Keratinocyte (primary cell): ENCODE measurements at regions not wholly inside any gene's neighbourhood (a gene's known extent, or its start where the extent isn't known, plus 50 kb on each side); places are given as distances from the start of the nearest gene placed in this dataset.

Experiments
- CTCF ChIP-seq, 3 experiments: IDR thresholded peaks in 1 of 3; conservative IDR thresholded peaks in 1 of 3; optimal IDR thresholded peaks in 1 of 3; 2 replicates in 2 of 3; 3 replicates in 1 of 3; pipeline versions ENCODE3 to v1.5.1; 2011; ENCODE audit warnings: low read length in 3 of 3, mild to moderate bottlenecking in 3 of 3, moderate library complexity in 2 of 3, control low read depth in 1 of 3, inconsistent platforms in 1 of 3; ENCODE audit not compliant: insufficient read depth in 2 of 3; ENCODE audit errors: extremely low read depth in 1 of 3
- EZH2 ChIP-seq: IDR thresholded peaks from one replicate; pipeline ENCODE4 v1.6.1; 2012; ENCODE audit warnings: inconsistent platforms, mild to moderate bottlenecking, low read length, moderate library complexity

GRCh38 chr4:54904953-54905352 lies 220.4 kb downstream of the KDR start:
- TF ChIP-seq CTCF (optimal IDR thresholded peaks at IDR 0.05 in 1 of 3, IDR thresholded peaks at IDR 0.05 in 1 of 3, conservative IDR thresholded peaks at IDR 0.05 in 1 of 3; ENCODE audit: extremely low read depth in 1 of 3, insufficient read depth in 2 of 3, low read length in 3 of 3): no peak
- TF ChIP-seq EZH2: no peak
